ENCODE measurements at regions not wholly inside any gene's neighbourhood (a gene's known extent, or its start where the extent isn't known, plus 50 kb on each side); places are given as distances from the start of the nearest gene placed in this dataset.

DNA sequence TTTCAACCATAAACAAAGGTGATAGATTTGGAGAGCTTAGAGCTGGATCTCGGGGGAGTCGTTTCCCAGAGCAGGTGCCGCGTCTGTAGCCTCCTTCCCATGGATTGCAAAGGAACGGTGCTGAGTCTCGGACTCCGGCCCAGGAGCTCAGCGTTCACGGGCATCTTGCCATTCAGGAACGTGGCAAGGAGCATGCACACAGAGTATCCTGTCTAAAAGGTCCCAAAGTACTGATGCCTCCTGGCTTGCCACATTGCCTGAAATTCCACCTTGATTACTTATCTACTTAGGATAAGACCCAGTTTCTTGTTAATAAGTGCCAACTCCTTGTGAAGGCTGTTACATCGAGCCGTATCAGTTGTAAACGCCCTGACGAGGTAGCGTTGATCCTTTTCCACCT is 197.8 kb upstream of the MYT1L start:
- TF ChIP-seq TCF4 (CRISPR knock-in tag; IDR thresholded peaks at IDR 0.05; ENCODE audit: borderline replicate concordance), result no peak
- TF ChIP-seq ESRRG (CRISPR knock-in tag; IDR thresholded peaks at IDR 0.05), result no peak
- TF ChIP-seq ISL1 (CRISPR knock-in tag; IDR thresholded peaks at IDR 0.05), result no peak
- TF ChIP-seq, protein P1, sequence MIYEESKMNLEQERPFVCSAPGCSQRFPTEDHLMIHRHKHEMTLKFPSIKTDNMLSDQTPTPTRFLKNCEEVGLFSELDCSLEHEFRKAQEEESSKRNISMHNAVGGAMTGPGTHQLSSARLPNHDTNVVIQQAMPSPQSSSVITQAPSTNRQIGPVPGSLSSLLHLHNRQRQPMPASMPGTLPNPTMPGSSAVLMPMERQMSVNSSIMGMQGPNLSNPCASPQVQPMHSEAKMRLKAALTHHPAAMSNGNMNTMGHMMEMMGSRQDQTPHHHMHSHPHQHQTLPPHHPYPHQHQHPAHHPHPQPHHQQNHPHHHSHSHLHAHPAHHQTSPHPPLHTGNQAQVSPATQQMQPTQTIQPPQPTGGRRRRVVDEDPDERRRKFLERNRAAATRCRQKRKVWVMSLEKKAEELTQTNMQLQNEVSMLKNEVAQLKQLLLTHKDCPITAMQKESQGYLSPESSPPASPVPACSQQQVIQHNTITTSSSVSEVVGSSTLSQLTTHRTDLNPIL (CRISPR knock-in tag; IDR thresholded peaks at IDR 0.05; ENCODE audit: low read depth), result no peak
- no peak for TF ChIP-seq SNAI2 (CRISPR knock-in tag; IDR thresholded peaks at IDR 0.05)
- no peak for TF ChIP-seq ZFP3 (CRISPR knock-in tag; IDR thresholded peaks at IDR 0.05)
- TF ChIP-seq, protein P2, sequence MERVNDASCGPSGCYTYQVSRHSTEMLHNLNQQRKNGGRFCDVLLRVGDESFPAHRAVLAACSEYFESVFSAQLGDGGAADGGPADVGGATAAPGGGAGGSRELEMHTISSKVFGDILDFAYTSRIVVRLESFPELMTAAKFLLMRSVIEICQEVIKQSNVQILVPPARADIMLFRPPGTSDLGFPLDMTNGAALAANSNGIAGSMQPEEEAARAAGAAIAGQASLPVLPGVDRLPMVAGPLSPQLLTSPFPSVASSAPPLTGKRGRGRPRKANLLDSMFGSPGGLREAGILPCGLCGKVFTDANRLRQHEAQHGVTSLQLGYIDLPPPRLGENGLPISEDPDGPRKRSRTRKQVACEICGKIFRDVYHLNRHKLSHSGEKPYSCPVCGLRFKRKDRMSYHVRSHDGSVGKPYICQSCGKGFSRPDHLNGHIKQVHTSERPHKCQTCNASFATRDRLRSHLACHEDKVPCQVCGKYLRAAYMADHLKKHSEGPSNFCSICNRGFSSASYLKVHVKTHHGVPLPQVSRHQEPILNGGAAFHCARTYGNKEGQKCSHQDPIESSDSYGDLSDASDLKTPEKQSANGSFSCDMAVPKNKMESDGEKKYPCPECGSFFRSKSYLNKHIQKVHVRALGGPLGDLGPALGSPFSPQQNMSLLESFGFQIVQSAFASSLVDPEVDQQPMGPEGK (CRISPR knock-in tag; IDR thresholded peaks at IDR 0.05; ENCODE audit: borderline replicate concordance), result no peak
- TF ChIP-seq BACH2 (CRISPR knock-in tag; IDR thresholded peaks at IDR 0.05; ENCODE audit: borderline replicate concordance), result no peak
- no peak for TF ChIP-seq ZC3H10 (CRISPR knock-in tag; IDR thresholded peaks at IDR 0.05)
- TF ChIP-seq GLIS3 (CRISPR knock-in tag; IDR thresholded peaks at IDR 0.05), result no peak
- TF ChIP-seq, protein P3, sequence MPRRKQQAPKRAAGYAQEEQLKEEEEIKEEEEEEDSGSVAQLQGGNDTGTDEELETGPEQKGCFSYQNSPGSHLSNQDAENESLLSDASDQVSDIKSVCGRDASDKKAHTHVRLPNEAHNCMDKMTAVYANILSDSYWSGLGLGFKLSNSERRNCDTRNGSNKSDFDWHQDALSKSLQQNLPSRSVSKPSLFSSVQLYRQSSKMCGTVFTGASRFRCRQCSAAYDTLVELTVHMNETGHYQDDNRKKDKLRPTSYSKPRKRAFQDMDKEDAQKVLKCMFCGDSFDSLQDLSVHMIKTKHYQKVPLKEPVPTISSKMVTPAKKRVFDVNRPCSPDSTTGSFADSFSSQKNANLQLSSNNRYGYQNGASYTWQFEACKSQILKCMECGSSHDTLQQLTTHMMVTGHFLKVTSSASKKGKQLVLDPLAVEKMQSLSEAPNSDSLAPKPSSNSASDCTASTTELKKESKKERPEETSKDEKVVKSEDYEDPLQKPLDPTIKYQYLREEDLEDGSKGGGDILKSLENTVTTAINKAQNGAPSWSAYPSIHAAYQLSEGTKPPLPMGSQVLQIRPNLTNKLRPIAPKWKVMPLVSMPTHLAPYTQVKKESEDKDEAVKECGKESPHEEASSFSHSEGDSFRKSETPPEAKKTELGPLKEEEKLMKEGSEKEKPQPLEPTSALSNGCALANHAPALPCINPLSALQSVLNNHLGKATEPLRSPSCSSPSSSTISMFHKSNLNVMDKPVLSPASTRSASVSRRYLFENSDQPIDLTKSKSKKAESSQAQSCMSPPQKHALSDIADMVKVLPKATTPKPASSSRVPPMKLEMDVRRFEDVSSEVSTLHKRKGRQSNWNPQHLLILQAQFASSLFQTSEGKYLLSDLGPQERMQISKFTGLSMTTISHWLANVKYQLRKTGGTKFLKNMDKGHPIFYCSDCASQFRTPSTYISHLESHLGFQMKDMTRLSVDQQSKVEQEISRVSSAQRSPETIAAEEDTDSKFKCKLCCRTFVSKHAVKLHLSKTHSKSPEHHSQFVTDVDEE (CRISPR knock-in tag; IDR thresholded peaks at IDR 0.05), result no peak
- TF ChIP-seq ZNF8 (CRISPR knock-in tag; IDR thresholded peaks at IDR 0.05), result no peak
- TF ChIP-seq, protein P4, sequence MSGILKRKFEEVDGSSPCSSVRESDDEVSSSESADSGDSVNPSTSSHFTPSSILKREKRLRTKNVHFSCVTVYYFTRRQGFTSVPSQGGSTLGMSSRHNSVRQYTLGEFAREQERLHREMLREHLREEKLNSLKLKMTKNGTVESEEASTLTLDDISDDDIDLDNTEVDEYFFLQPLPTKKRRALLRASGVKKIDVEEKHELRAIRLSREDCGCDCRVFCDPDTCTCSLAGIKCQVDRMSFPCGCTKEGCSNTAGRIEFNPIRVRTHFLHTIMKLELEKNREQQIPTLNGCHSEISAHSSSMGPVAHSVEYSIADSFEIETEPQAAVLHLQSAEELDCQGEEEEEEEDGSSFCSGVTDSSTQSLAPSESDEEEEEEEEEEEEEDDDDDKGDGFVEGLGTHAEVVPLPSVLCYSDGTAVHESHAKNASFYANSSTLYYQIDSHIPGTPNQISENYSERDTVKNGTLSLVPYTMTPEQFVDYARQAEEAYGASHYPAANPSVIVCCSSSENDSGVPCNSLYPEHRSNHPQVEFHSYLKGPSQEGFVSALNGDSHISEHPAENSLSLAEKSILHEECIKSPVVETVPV (CRISPR knock-in tag; IDR thresholded peaks at IDR 0.05), result no peak
- TF ChIP-seq ZFP30 (CRISPR knock-in tag; IDR thresholded peaks at IDR 0.05), result no peak
- no peak for TF ChIP-seq ZNF70 (CRISPR knock-in tag; IDR thresholded peaks at IDR 0.05)
- TF ChIP-seq, protein P5, sequence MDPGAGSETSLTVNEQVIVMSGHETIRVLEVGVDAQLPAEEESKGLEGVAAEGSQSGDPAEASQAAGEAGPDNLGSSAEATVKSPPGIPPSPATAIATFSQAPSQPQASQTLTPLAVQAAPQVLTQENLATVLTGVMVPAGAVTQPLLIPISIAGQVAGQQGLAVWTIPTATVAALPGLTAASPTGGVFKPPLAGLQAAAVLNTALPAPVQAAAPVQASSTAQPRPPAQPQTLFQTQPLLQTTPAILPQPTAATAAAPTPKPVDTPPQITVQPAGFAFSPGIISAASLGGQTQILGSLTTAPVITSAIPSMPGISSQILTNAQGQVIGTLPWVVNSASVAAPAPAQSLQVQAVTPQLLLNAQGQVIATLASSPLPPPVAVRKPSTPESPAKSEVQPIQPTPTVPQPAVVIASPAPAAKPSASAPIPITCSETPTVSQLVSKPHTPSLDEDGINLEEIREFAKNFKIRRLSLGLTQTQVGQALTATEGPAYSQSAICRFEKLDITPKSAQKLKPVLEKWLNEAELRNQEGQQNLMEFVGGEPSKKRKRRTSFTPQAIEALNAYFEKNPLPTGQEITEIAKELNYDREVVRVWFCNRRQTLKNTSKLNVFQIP (CRISPR knock-in tag; IDR thresholded peaks at IDR 0.05; ENCODE audit: borderline replicate concordance, low read depth), result no peak
- TF ChIP-seq RARB (CRISPR knock-in tag; IDR thresholded peaks at IDR 0.05), result no peak
- ATAC-seq, result no peak

DNA sequence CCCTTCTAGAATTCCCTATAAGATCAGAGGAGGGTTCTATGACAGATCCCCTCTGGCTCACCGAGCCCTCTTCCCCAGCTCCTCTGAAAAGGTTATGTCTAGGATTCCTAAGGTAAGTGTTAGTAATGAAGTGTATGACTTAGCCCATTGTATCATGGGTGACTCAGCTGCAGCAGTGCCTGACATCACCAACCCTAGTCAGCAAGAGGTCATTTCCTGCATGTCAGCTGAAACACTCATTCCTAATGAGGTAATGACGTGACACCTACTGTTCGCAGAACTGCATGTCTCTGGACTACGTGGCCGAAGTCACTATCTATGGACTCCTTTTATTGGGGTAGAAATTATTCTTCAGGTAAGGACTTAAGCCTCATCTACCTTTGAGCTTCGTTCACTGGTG is 196.1 kb upstream of the MYT1L start:
- no peak for ATAC-seq
- TF ChIP-seq ZFP30 (CRISPR knock-in tag; IDR thresholded peaks at IDR 0.05) (no peak), ZFP3 (CRISPR knock-in tag; IDR thresholded peaks at IDR 0.05) (no peak), RARB (CRISPR knock-in tag; IDR thresholded peaks at IDR 0.05) (no peak)

DNA sequence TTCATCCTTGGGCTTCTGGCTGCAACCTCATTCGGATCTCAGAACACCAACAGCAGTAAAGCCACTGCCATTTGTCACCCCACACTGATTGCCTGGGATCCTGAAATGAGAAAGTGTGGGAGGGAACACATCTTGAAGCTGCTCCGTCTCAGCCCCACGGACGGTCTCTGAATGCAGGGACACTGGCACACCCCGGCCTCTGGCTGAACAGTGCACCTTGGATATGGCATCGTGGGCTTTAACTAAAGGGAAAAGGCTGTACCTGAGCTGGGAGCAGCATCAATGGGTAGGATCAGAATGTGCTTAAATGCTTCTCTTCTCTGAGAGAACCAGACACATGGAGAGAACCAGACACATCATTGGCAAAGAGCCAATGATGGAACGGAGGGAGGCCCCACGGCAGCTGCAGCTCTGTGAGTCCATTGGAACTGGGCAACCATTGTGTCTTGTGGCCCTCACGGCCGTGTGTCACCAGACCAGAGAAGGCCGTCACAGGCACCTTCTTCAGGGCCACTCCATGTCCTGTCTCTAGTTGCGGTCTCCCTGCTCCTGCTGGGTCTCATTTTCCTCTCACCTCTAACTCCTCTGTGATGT is 193.4 kb upstream of the MYT1L start:
- no peak for TF ChIP-seq TOX (CRISPR knock-in tag; IDR thresholded peaks at IDR 0.05; ENCODE audit: borderline replicate concordance)
- TF ChIP-seq ZNF8 (CRISPR knock-in tag; IDR thresholded peaks at IDR 0.05), result no peak
- TF ChIP-seq ZFP30 (CRISPR knock-in tag; IDR thresholded peaks at IDR 0.05), result no peak
- TF ChIP-seq, protein P4 (CRISPR knock-in tag; IDR thresholded peaks at IDR 0.05), result no peak
- no peak for TF ChIP-seq BACH2 (CRISPR knock-in tag; IDR thresholded peaks at IDR 0.05; ENCODE audit: borderline replicate concordance)
- TF ChIP-seq, protein P5 (CRISPR knock-in tag; IDR thresholded peaks at IDR 0.05; ENCODE audit: borderline replicate concordance, low read depth), result no peak
- TF ChIP-seq ISL1 (CRISPR knock-in tag; IDR thresholded peaks at IDR 0.05), result no peak
- TF ChIP-seq PPARA (CRISPR knock-in tag; IDR thresholded peaks at IDR 0.05; ENCODE audit: borderline replicate concordance), result no peak
- TF ChIP-seq, protein P2 (CRISPR knock-in tag; IDR thresholded peaks at IDR 0.05; ENCODE audit: borderline replicate concordance), result no peak
- TF ChIP-seq ESRRG (CRISPR knock-in tag; IDR thresholded peaks at IDR 0.05), result no peak
- TF ChIP-seq TCF4 (CRISPR knock-in tag; IDR thresholded peaks at IDR 0.05; ENCODE audit: borderline replicate concordance), result no peak
- no peak for TF ChIP-seq GLIS3 (CRISPR knock-in tag; IDR thresholded peaks at IDR 0.05)
- TF ChIP-seq ZFP3 (CRISPR knock-in tag; IDR thresholded peaks at IDR 0.05), result no peak
- ATAC-seq, result no peak

Data from SK-N-SH treated with all-trans-retinoic acid at 6 μM for 48 hours (cell line).